OCI-LY1 (cell line): ENCODE measurements at regions not wholly inside any gene's neighbourhood (a gene's known extent, or its start where the extent isn't known, plus 50 kb on each side); places are given as distances from the start of the nearest gene placed in this dataset.

Experiments used
- H2AFZ ChIP-seq: fragments of 200-600 bp; sonication (generic), shearing (Covaris generic); 2 replicates; pipeline ENCODE4 v1.6.0; 2014; ENCODE audit warnings: antibody characterized with exemption, mild to moderate bottlenecking, low read length
- H3F3A ChIP-seq: fragments of 200-600 bp; sonication (generic), shearing (Covaris generic); 2 replicates; pipeline ENCODE4 v1.6.0; 2014; ENCODE audit warnings: mild to moderate bottlenecking, antibody characterized with exemption, low read length, moderate library complexity; ENCODE audit not compliant: insufficient read depth
- H3K27ac ChIP-seq: fragments of 200-600 bp; sonication (generic); 2 replicates; pipeline ENCODE4 v1.5.1; 2014; ENCODE audit warnings: low read length, mixed run types, mild to moderate bottlenecking, low read depth; ENCODE audit not compliant: poor library complexity, severe bottlenecking
- H3K27me3 ChIP-seq: fragments of 200-600 bp; sonication (generic); 2 replicates; pipeline ENCODE4 v1.6.0; 2014; ENCODE audit warnings: antibody characterized with exemption, mild to moderate bottlenecking, low read length, moderate library complexity; ENCODE audit not compliant: insufficient read depth
- H3K36me3 ChIP-seq: fragments of 200-600 bp; sonication (generic); 2 replicates; pipeline ENCODE4 v1.6.1; 2014; ENCODE audit warnings: mild to moderate bottlenecking, antibody characterized with exemption, low read length, moderate library complexity, mixed read lengths; ENCODE audit not compliant: insufficient read depth
- H3K4me1 ChIP-seq: fragments of 200-600 bp; sonication (generic); 2 replicates; pipeline ENCODE4 v1.5.1; 2014; ENCODE audit warnings: mild to moderate bottlenecking, low read length, moderate library complexity; ENCODE audit not compliant: insufficient read depth, severe bottlenecking
- H3K4me2 ChIP-seq: fragments of 200-600 bp; sonication (generic), shearing (Covaris generic); 2 replicates; pipeline ENCODE4 v1.6.1; 2014; ENCODE audit warnings: low read length
- H3K4me3 ChIP-seq: fragments of 200-600 bp; sonication (generic); 2 replicates; pipeline ENCODE4 v1.5.1; 2014; ENCODE audit warnings: low read length, low read depth, mild to moderate bottlenecking, mixed read lengths; ENCODE audit not compliant: poor library complexity, severe bottlenecking
- H3K79me2 ChIP-seq: fragments of 200-600 bp; shearing (Covaris generic); 2 replicates; pipeline ENCODE4 v1.6.1; 2016; ENCODE audit warnings: mixed run types, low read length, mixed read lengths; ENCODE audit not compliant: insufficient read depth
- H3K9ac ChIP-seq: fragments of 200-600 bp; sonication (generic), shearing (Covaris generic); 2 replicates; pipeline ENCODE4 v1.6.1; 2014; ENCODE audit warnings: mild to moderate bottlenecking, low read length, mixed read lengths
- H3K9me2 ChIP-seq: fragments of 200-600 bp; sonication (generic), shearing (Covaris generic); 2 replicates; pipeline ENCODE4 v1.6.1; 2014; ENCODE audit warnings: low read depth, mild to moderate bottlenecking, low read length, mixed read lengths
- H3K9me3 ChIP-seq: fragments of 200-600 bp; shearing (Covaris generic); 2 replicates; pipeline ENCODE4 v1.6.1; 2014; ENCODE audit warnings: low read length, mixed read lengths
- H4K20me1 ChIP-seq: fragments of 200-600 bp; sonication (generic), shearing (Covaris generic); 2 replicates; pipeline ENCODE4 v1.6.0; 2016; ENCODE audit warnings: mild to moderate bottlenecking, low read length; ENCODE audit not compliant: insufficient read depth
- EZH2 ChIP-seq: fragments of 200-600 bp; sonication (generic), shearing (Covaris generic); IDR thresholded peaks from 2 replicates; pipeline ENCODE4 v1.8.0; 2017; ENCODE audit warnings: borderline replicate concordance, mixed run types, mild to moderate bottlenecking, antibody characterized with exemption, low read length, moderate library complexity, mixed read lengths
- TF ChIP-seq, protein P1 (sequence below): fragments of 200-600 bp; sonication (generic), shearing (Covaris generic); IDR thresholded peaks from 2 replicates; pipeline ENCODE4 v1.5.1; 2017; ENCODE audit warnings: mild to moderate bottlenecking, antibody characterized with exemption, low read length, moderate library complexity, mixed read lengths

DNA sequence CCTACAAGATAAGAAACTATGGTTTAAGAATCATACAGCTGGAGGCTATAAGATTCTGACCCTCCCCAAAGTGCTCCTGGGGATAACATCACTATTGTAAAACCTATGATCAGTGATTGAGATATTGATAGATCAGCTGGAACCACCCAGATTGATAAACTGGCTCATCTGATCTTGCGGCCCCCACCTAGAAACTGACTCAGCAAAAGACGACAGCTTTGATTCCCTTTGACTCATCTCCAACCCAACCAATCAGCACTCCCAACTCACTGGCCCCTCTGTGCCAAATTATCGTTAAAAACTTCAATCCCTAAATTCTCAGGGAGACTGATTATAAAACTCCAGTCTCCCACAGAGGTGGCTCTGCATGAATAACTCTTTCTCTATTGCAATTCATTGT lies 106.4 kb downstream of the SCP2D1 start:
- Histone ChIP-seq H3K27me3 (no peaks in the 10 kb centered on the region), H3K79me2 (no peaks in the 10 kb centered on the region), H3K36me3 (no peaks in the 10 kb centered on the region), H3K9ac (no peak overlapping the region), H3K4me3 (no peak overlapping the region), H3K9me3 (no peaks in the 10 kb centered on the region), H3K4me2 (no peak overlapping the region), H3K9me2 (no peaks in the 10 kb centered on the region), H3K4me1 (no peaks in the 10 kb centered on the region), H3F3A (no peaks in the 10 kb centered on the region), H4K20me1 (no peaks in the 10 kb centered on the region), H3K27ac (no peak overlapping the region), H2AFZ (no peak overlapping the region)
- no peak for TF ChIP-seq EZH2
- TF ChIP-seq, protein P1, sequence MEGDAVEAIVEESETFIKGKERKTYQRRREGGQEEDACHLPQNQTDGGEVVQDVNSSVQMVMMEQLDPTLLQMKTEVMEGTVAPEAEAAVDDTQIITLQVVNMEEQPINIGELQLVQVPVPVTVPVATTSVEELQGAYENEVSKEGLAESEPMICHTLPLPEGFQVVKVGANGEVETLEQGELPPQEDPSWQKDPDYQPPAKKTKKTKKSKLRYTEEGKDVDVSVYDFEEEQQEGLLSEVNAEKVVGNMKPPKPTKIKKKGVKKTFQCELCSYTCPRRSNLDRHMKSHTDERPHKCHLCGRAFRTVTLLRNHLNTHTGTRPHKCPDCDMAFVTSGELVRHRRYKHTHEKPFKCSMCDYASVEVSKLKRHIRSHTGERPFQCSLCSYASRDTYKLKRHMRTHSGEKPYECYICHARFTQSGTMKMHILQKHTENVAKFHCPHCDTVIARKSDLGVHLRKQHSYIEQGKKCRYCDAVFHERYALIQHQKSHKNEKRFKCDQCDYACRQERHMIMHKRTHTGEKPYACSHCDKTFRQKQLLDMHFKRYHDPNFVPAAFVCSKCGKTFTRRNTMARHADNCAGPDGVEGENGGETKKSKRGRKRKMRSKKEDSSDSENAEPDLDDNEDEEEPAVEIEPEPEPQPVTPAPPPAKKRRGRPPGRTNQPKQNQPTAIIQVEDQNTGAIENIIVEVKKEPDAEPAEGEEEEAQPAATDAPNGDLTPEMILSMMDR = no peak

DNA sequence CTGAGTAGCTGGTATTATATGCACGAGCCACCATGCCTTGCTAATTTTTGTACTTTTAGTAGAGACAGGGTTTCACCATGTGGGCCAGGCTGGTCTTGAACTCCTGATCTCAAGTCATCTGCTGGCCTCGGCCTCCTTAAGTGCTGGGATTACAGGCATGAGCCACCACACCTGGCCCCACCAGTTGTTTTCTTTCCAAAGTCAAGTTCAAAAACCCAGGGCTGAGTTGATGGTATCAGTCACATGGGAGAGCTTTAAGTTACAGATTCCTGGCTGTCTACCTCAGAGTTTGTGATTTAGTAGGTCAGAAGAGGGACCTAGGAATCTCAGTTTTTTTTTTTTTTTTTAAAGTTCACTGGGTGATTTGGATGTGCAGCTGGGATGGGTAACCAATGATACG lies 107.7 kb downstream of the SCP2D1 start:
- H3K27me3 ChIP-seq = no peaks in the 10 kb centered on the region
- H3K9me2 ChIP-seq = no peaks in the 10 kb centered on the region
- H3K79me2 ChIP-seq = no peaks in the 10 kb centered on the region
- H3K4me3 ChIP-seq = no peak overlapping the region
- H3K9me3 ChIP-seq = no peaks in the 10 kb centered on the region
- H3K9ac ChIP-seq = no peak overlapping the region
- H3K27ac ChIP-seq = no peak overlapping the region
- no peaks in the 10 kb centered on the region for H4K20me1 ChIP-seq
- H3K36me3 ChIP-seq = no peaks in the 10 kb centered on the region
- no peaks in the 10 kb centered on the region for H3K4me1 ChIP-seq
- H3F3A ChIP-seq = no peaks in the 10 kb centered on the region
- no peak overlapping the region for H2AFZ ChIP-seq
- TF ChIP-seq, protein P1 = no peak
- no peak for TF ChIP-seq EZH2
- no peak overlapping the region for H3K4me2 ChIP-seq

DNA sequence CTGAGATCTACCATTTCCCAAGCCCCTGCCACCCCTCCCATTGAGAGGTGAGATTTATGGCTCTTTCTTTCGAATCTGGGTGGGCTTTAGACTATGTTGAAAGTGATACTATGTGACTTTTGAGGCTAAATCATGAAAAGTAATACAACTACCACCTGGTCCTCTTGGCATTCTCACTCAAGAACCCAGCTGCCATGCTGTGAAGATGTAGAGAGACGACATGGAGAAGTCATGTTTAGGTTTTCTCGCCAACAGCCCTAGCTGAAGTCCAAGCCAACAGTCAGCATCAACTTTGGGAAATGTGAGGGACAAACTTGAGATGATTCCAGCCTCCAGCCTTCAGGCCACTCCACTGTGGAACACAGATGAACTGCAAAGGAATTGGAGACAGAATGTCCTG lies 108.7 kb downstream of the SCP2D1 start:
- Histone ChIP-seq H3K4me3 (no peak overlapping the region), H3K4me1 (no peaks in the 10 kb centered on the region), H3K27ac (no peak overlapping the region), H3K9me3 (no peaks in the 10 kb centered on the region), H3K4me2 (no peak overlapping the region), H3K9ac (no peak overlapping the region), H3F3A (no peaks in the 10 kb centered on the region), H3K36me3 (no peaks in the 10 kb centered on the region), H3K79me2 (no peaks in the 10 kb centered on the region), H3K9me2 (no peaks in the 10 kb centered on the region), H4K20me1 (no peaks in the 10 kb centered on the region), H3K27me3 (no peaks in the 10 kb centered on the region), H2AFZ (no peak overlapping the region)
- TF ChIP-seq, protein P1 = no peak
- TF ChIP-seq EZH2 = no peak
